ENCODE measurements at regions not wholly inside any gene's neighbourhood (a gene's known extent, or its start where the extent isn't known, plus 50 kb on each side); places are given as distances from the start of the nearest gene placed in this dataset.

DNA sequence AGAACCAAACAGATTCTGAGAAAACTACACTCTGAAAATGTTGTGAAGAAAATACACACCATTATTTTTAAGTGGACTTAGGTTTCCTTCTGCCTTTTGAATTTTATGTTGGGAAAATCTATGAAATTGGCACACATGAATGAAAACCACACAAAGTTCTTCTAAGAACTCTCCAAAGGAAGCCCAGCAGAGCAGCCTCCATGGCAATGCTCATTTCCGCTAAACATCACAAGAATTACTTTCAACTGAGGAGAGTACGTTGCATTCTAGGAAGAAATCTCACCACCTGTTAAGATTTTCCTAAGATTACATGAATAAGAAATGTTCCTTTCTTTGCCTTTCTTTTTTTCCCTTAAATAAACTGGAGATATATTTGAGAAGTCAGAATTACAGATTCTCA lies 154.2 kb downstream of the BARHL2 start:
- Histone ChIP-seq H3K4me1 (no peaks in the 10 kb centered on the region), H3K36me3 (no peaks in the 10 kb centered on the region), H3K9me3 (no peaks in the 10 kb centered on the region), H3K27ac (no peak overlapping the region), H3K4me3 (no peak overlapping the region), H3K27me3 (no peaks in the 10 kb centered on the region)
- DNase-seq (ENCODE audit: low spot score in 2 of 2): no peak
- TF ChIP-seq POLR2AphosphoS5 (IDR thresholded peaks at IDR 0.05) (no peak), POLR2A (IDR thresholded peaks at IDR 0.05) (no peak)
- TF ChIP-seq, protein P1, sequence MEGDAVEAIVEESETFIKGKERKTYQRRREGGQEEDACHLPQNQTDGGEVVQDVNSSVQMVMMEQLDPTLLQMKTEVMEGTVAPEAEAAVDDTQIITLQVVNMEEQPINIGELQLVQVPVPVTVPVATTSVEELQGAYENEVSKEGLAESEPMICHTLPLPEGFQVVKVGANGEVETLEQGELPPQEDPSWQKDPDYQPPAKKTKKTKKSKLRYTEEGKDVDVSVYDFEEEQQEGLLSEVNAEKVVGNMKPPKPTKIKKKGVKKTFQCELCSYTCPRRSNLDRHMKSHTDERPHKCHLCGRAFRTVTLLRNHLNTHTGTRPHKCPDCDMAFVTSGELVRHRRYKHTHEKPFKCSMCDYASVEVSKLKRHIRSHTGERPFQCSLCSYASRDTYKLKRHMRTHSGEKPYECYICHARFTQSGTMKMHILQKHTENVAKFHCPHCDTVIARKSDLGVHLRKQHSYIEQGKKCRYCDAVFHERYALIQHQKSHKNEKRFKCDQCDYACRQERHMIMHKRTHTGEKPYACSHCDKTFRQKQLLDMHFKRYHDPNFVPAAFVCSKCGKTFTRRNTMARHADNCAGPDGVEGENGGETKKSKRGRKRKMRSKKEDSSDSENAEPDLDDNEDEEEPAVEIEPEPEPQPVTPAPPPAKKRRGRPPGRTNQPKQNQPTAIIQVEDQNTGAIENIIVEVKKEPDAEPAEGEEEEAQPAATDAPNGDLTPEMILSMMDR (IDR thresholded peaks at IDR 0.05): no peak
- intact Hi-C loops (cut with DNase I; ENCODE audit: low total_unique reads): loop anchor here (5.0 kb wide), 1 partner anchor 1754 kb away; no protein-coding TSS in a partner anchor

DNA sequence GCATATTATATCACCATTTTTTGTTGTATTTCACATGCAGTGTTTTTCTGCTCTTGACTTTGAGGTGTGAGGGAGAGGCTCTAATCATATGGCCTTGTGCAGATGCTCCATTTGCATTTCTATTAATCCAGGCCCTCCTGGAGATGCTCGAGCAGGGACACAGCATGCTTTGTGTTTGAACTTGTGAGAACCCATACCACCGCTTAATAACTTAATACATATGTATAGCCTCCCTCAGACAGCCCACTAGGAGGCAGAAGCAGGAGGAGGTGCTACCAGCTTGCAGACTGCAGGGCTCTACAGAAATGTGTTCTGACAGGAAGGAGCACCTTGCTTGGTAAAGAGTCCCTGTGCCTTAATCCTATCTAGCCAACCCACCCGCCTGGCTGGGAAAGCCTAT lies 155.2 kb downstream of the BARHL2 start:
- intact Hi-C loops (cut with DNase I; ENCODE audit: low total_unique reads): loop anchor here (5.0 kb wide), 1 partner anchor 1755 kb away; no protein-coding TSS in a partner anchor
- TF ChIP-seq POLR2AphosphoS5 (IDR thresholded peaks at IDR 0.05) (no peak), POLR2A (IDR thresholded peaks at IDR 0.05) (no peak)
- TF ChIP-seq, protein P1 (IDR thresholded peaks at IDR 0.05): no peak
- Histone ChIP-seq H3K36me3 (no peaks in the 10 kb centered on the region), H3K27ac (no peak overlapping the region), H3K9me3 (no peaks in the 10 kb centered on the region), H3K27me3 (no peaks in the 10 kb centered on the region), H3K4me3 (no peak overlapping the region), H3K4me1 (no peaks in the 10 kb centered on the region)
- DNase-seq (ENCODE audit: low spot score in 2 of 2): no peak

DNA sequence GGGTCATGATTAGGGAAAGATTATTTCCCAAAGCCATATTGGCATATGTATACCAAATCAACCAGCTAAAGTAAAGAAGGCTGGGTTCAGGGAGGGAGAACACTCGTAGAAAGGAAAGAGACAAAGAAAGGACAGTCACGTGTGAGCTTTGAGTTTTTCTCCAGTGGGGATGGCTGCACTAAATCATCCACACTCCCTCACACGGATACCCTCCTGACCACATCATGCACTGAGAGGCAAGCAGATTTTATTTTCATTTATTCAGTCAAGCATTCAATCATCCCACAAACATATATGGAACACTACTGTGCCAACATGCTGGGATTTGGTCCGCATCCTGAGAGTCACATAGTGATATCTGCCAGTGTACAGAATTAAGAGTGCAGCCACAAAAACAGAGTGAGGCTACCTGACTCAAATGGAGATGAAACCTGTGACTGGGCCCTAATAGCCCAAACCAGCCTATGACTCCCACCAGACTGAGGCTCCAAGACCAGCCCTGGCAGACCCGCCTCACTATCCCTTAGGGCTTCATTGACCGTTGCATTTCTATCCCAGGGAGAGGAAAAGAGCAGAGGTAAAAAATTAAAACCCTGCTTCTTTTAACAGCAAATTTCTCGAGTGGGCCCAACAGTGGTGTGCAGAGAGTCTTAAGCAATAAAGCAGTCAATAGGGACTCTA lies 155.9 kb downstream of the BARHL2 start:
- no peak for TF ChIP-seq POLR2A (IDR thresholded peaks at IDR 0.05)
- TF ChIP-seq, protein P1 (IDR thresholded peaks at IDR 0.05): no peak
- no peak for TF ChIP-seq POLR2AphosphoS5 (IDR thresholded peaks at IDR 0.05)
- no peaks in the 10 kb centered on the region for H3K36me3 ChIP-seq
- H3K9me3 ChIP-seq: no peaks in the 10 kb centered on the region
- no peak for DNase-seq (ENCODE audit: low spot score in 2 of 2)
- no peak overlapping the region for H3K4me3 ChIP-seq
- intact Hi-C loops (cut with DNase I; ENCODE audit: low total_unique reads): loop anchor here (5.0 kb wide), 1 partner anchor 1756 kb away; no protein-coding TSS in a partner anchor
- H3K4me1 ChIP-seq: no peaks in the 10 kb centered on the region
- no peak overlapping the region for H3K27ac ChIP-seq
- no peaks in the 10 kb centered on the region for H3K27me3 ChIP-seq

DNA sequence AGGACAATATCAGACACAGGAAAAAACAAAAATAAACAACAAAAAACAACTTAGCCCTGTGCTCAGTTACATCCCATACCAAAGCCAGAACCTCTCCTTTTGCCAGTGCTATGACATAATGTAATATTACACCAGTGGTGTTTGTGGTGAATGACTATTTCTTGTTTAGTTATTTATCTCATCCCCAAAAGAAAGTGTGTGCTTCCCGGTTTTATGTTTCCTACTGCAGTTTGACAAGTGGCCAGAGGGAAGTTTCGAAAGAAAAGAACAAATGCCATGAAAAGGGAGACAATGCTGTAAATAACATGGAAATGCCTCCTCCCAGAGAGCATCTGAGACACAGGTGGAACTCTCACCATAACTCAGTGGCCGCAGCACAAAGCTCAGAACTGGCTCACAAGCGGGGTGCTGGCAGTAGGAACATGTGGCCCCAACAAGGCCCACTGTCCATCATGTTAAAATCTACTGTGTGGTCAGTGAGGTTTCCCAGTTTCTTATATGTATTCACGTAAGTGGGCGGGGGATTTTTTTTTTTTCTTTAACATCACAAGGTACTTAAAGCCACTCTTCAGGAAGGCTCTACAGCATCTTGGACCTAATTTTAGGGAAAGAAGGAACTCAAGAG lies 158.2 kb downstream of the BARHL2 start:
- Histone ChIP-seq H3K4me3 (no peak overlapping the region), H3K27me3 (no peaks in the 10 kb centered on the region), H3K27ac (no peak overlapping the region), H3K36me3 (no peaks in the 10 kb centered on the region), H3K4me1 (no peaks in the 10 kb centered on the region), H3K9me3 (no peaks in the 10 kb centered on the region)
- no peak for DNase-seq (ENCODE audit: low spot score in 2 of 2)
- intact Hi-C loops (cut with DNase I; ENCODE audit: low total_unique reads): no loop called here
- TF ChIP-seq POLR2AphosphoS5 (IDR thresholded peaks at IDR 0.05) (no peak), POLR2A (IDR thresholded peaks at IDR 0.05) (no peak)
- TF ChIP-seq, protein P1 (IDR thresholded peaks at IDR 0.05): no peak

DNA sequence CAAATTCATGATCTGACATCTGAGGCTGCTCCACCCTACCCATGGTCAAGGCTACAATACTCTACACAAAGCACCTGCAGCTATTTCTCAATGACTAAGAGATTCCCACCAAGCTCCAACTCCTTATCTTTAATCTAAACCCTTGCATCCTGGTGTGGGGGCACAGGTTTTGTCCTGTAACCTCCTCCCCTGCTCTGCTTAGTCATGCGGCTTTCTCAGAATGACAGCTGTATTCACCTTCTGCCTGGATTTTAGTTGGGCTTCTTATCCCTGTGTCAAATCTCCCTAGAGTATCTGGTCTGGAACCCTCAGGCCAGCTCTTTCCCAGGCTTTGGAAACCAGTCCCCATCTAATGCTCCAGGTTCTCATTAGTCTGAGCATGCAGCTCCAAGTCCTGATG lies 159.0 kb downstream of the BARHL2 start:
- no peaks in the 10 kb centered on the region for H3K9me3 ChIP-seq
- DNase-seq (ENCODE audit: low spot score in 2 of 2): no peak
- intact Hi-C loops (cut with DNase I; ENCODE audit: low total_unique reads): no loop called here
- H3K27me3 ChIP-seq: no peaks in the 10 kb centered on the region
- H3K4me3 ChIP-seq: no peak overlapping the region
- H3K27ac ChIP-seq: no peak overlapping the region
- H3K36me3 ChIP-seq: no peaks in the 10 kb centered on the region
- H3K4me1 ChIP-seq: no peaks in the 10 kb centered on the region
- TF ChIP-seq POLR2A (IDR thresholded peaks at IDR 0.05) (no peak), POLR2AphosphoS5 (IDR thresholded peaks at IDR 0.05) (no peak)
- TF ChIP-seq, protein P1 (IDR thresholded peaks at IDR 0.05): no peak

Measured in breast epithelium (tissue), 4 donors.